ENCODE measurements at regions not wholly inside any gene's neighbourhood (a gene's known extent, or its start where the extent isn't known, plus 50 kb on each side); places are given as distances from the start of the nearest gene placed in this dataset.
A peak's percentile ranks its signal among the peaks of the same experiment; 100 is the strongest.
"Not testable (repeated sequence)": the region's sequence is repeated elsewhere in the genome, so short reads cannot be mapped to it uniquely, and the experiment has no call there.

- no peak for DNase-seq (ENCODE audit: low spot score)
Observed at GRCh38 chr1:165147799-165148198, 208.7 kb downstream of the LMX1A start.

- DNase-seq (ENCODE audit: low spot score), result peak; percentile 67
Observed at GRCh38 chr1:165144757-165145397, 211.6 kb downstream of the LMX1A start.

- peak; percentile 48 for DNase-seq (ENCODE audit: low spot score)
Observed at GRCh38 chr1:165143437-165144065, 213.0 kb downstream of the LMX1A start.

GRCh38 chr1:165138960-165139359 is 217.6 kb downstream of the LMX1A start:
- no peak for DNase-seq (ENCODE audit: low spot score)

GRCh38 chr1:165137551-165138316 is 218.8 kb downstream of the LMX1A start:
- DNase-seq (ENCODE audit: low spot score), result no peak

GRCh38 chr1:165134431-165134830 is 222.1 kb downstream of the LMX1A start:
- DNase-seq (ENCODE audit: low spot score), result no peak

GRCh38 chr1:165129568-165130164 is 226.8 kb downstream of the LMX1A start:
- DNase-seq (ENCODE audit: low spot score), result peak; percentile 79

GRCh38 chr1:165124772-165125171 is 231.7 kb downstream of the LMX1A start:
- DNase-seq (ENCODE audit: low spot score), result no peak

- no peak for DNase-seq (ENCODE audit: low spot score)
Observed at GRCh38 chr1:165119086-165119485, 237.4 kb downstream of the LMX1A start.

GRCh38 chr1:165117482-165117881 is 239.0 kb downstream of the LMX1A start:
- DNase-seq (ENCODE audit: low spot score), result peak; percentile 29

- no peak for DNase-seq (ENCODE audit: low spot score)
Observed at GRCh38 chr1:165116732-165117131, 239.8 kb downstream of the LMX1A start.

- DNase-seq (ENCODE audit: low spot score), result no peak
Observed at GRCh38 chr1:165116171-165116570, 240.3 kb downstream of the LMX1A start.

- no peak for DNase-seq (ENCODE audit: low spot score)
Observed at GRCh38 chr1:165114889-165115285, 241.6 kb downstream of the LMX1A start.

- DNase-seq (ENCODE audit: low spot score), result peak; percentile 47
Observed at GRCh38 chr1:165114022-165114888, 242.3 kb downstream of the LMX1A start.

GRCh38 chr1:165112260-165112659 is 244.3 kb downstream of the LMX1A start:
- no peak for DNase-seq (ENCODE audit: low spot score)

GRCh38 chr1:165109013-165109412 is 247.5 kb downstream of the LMX1A start:
- no peak for DNase-seq (ENCODE audit: low spot score)

GRCh38 chr1:165092542-165093162 is 263.9 kb downstream of the LMX1A start:
- DNase-seq (ENCODE audit: low spot score), result not testable (repeated sequence)

GRCh38 chr1:165080253-165080896 is 276.1 kb downstream of the LMX1A start:
- DNase-seq (ENCODE audit: low spot score), result no peak

- no peak for DNase-seq (ENCODE audit: low spot score)
Observed at GRCh38 chr1:165078391-165078790, 278.1 kb downstream of the LMX1A start.

- DNase-seq (ENCODE audit: low spot score), result peak; percentile 66
Observed at GRCh38 chr1:165075725-165076370, 280.7 kb downstream of the LMX1A start.

All from iPS-NIHi11 (cell line).